Stimulated activated CD4-positive, alpha-beta T cell treated with anti-CD3 and anti-CD28 coated beads, Interleukin-12 subunit alpha, Interleukin-12 subunit beta, amount 100 ng/mL, for 48 hours (primary cell): ENCODE measurements at regions not wholly inside any gene's neighbourhood (a gene's known extent, or its start where the extent isn't known, plus 50 kb on each side); places are given as distances from the start of the nearest gene placed in this dataset.
"Not testable (repeated sequence)": the region's sequence is repeated elsewhere in the genome, so short reads cannot be mapped to it uniquely, and the experiment has no call there.

ENCODE experiments used
- DNase-seq, 3 donors: peaks; one replicate each; pipeline ENCODE4 v3.0.0-alpha.2; 2020; ENCODE audit warnings: low read depth in 2 of 3, low spot score in 1 of 3

GRCh38 chr5:158272409-158272808 lies 413.5 kb upstream of the CLINT1 start:
- DNase-seq, result no peak

- DNase-seq, result no peak
Measured at GRCh38 chr5:158270996-158271554, 412.1 kb upstream of the CLINT1 start.

- no peak for DNase-seq
Measured at GRCh38 chr5:158268286-158268685, 409.3 kb upstream of the CLINT1 start.

GRCh38 chr5:158267228-158267627 lies 408.3 kb upstream of the CLINT1 start:
- DNase-seq, result no peak

- DNase-seq, result no peak
Measured at GRCh38 chr5:158265931-158266700, 407.2 kb upstream of the CLINT1 start.

GRCh38 chr5:158265346-158265745 lies 406.4 kb upstream of the CLINT1 start:
- no peak for DNase-seq

- DNase-seq, result no peak
Measured at GRCh38 chr5:158264264-158264663, 405.3 kb upstream of the CLINT1 start.

- DNase-seq, result no peak
Measured at GRCh38 chr5:158261674-158262367, 402.9 kb upstream of the CLINT1 start.

GRCh38 chr5:158256096-158256495 lies 397.2 kb upstream of the CLINT1 start:
- DNase-seq, result no peak

- no peak for DNase-seq
Measured at GRCh38 chr5:158255609-158256008, 396.7 kb upstream of the CLINT1 start.

GRCh38 chr5:158246661-158247060 lies 387.7 kb upstream of the CLINT1 start:
- no peak for DNase-seq

GRCh38 chr5:158245513-158245912 lies 386.6 kb upstream of the CLINT1 start:
- DNase-seq, result no peak

GRCh38 chr5:158244882-158245281 lies 385.9 kb upstream of the CLINT1 start:
- DNase-seq, result no peak

- no peak for DNase-seq
Measured at GRCh38 chr5:158236511-158237335, 377.8 kb upstream of the CLINT1 start.

- no peak for DNase-seq
Measured at GRCh38 chr5:158235159-158235547, 376.2 kb upstream of the CLINT1 start.

GRCh38 chr5:158234323-158235158 lies 375.6 kb upstream of the CLINT1 start:
- DNase-seq, result no peak

GRCh38 chr5:158233735-158234322 lies 374.9 kb upstream of the CLINT1 start:
- DNase-seq, result no peak

GRCh38 chr5:158227314-158227713 lies 368.4 kb upstream of the CLINT1 start:
- DNase-seq, result not testable (repeated sequence)

- DNase-seq, result no peak
Measured at GRCh38 chr5:158226496-158226895, 367.6 kb upstream of the CLINT1 start.

- no peak for DNase-seq
Measured at GRCh38 chr5:158224253-158224652, 365.3 kb upstream of the CLINT1 start.
